ENCODE measurements at regions not wholly inside any gene's neighbourhood (a gene's known extent, or its start where the extent isn't known, plus 50 kb on each side); places are given as distances from the start of the nearest gene placed in this dataset.

DNA sequence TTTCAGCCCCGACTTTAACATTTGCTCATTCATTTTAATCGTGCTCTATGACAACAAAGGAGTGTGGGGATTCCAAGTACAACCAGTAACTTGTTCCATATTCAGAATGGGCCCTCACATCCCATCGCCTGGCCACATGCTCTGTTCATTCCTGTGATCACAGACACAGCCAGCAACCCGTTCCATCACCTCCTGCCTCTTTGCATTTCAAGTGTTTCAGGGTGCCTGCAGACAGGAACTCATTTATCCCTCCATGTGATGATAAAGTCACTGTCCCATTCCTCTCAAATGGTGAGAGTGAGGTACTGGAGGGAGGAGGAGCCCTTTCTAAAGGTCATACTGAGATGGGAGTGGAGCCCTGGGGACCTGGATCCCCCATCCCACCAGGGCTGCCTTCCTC is 571.1 kb downstream of the MAT2B start:
- Histone ChIP-seq H3K27me3 (ENCODE audit: control insufficient read depth in 1 of 2, insufficient read depth in 2 of 2, low read length in 2 of 2) (no peaks in the 10 kb centered on the region), H3K4me1 (ENCODE audit: control insufficient read depth in 2 of 2, insufficient read depth in 2 of 2, low read length in 1 of 2) (no peaks in the 10 kb centered on the region), H3K9me3 (ENCODE audit: control insufficient read depth in 2 of 2, insufficient read depth in 1 of 2, low read depth in 1 of 2, low read length in 1 of 2) (no peaks in the 10 kb centered on the region), H3K4me3 (ENCODE audit: low read depth in 1 of 2, low read length in 2 of 2) (no peak overlapping the region), H3K36me3 (ENCODE audit: control insufficient read depth in 2 of 2, insufficient read depth in 2 of 2, low read length in 1 of 2) (no peaks in the 10 kb centered on the region), H3K27ac (ENCODE audit: low read depth in 2 of 2, low read length in 1 of 2) (no peak overlapping the region)
- WGBS, 2 donors = 74 to 77% methylated on average over 4 of the region's 4 CpGs

GRCh38 chr5:164090358-164090757 is 584.9 kb downstream of the MAT2B start:
- Histone ChIP-seq H3K9me3 (ENCODE audit: control insufficient read depth in 2 of 2, insufficient read depth in 1 of 2, low read depth in 1 of 2, low read length in 1 of 2) (no peaks in the 10 kb centered on the region), H3K27me3 (ENCODE audit: control insufficient read depth in 1 of 2, insufficient read depth in 2 of 2, low read length in 2 of 2) (no peaks in the 10 kb centered on the region), H3K4me1 (ENCODE audit: control insufficient read depth in 2 of 2, insufficient read depth in 2 of 2, low read length in 1 of 2) (no peaks in the 10 kb centered on the region), H3K4me3 (ENCODE audit: low read depth in 1 of 2, low read length in 2 of 2) (no peak overlapping the region), H3K36me3 (ENCODE audit: control insufficient read depth in 2 of 2, insufficient read depth in 2 of 2, low read length in 1 of 2) (no peaks in the 10 kb centered on the region), H3K27ac (ENCODE audit: low read depth in 2 of 2, low read length in 1 of 2) (no peak overlapping the region)
- WGBS, 2 donors = 44 to 52% methylated on average over 2 of the region's 2 CpGs

DNA sequence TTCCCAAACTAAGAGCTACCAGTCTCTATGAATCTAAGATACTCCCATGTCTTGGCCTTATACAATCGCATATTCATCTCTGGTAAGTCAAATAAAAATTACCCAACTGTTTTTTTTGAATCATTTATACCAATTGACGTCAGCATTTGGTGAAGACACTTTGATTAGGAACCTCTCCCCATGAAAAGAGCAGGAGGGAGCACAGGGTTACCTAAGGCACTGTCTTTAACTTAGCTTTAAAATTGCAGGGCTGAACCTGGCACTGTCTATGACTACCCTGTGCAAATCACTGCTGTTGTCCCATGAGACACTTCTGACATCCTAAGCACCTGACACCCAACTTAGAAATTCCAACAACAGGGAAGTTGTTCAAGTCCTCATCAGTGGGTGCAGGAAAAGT is 586.4 kb downstream of the MAT2B start:
- Histone ChIP-seq H3K27me3 (ENCODE audit: control insufficient read depth in 1 of 2, insufficient read depth in 2 of 2, low read length in 2 of 2) (no peaks in the 10 kb centered on the region), H3K27ac (ENCODE audit: low read depth in 2 of 2, low read length in 1 of 2) (no peak overlapping the region)
- 67 to 79% methylated on average over 2 of the region's 2 CpGs for WGBS, 2 donors

GRCh38 chr5:164094291-164094690 is 588.9 kb downstream of the MAT2B start:
- Histone ChIP-seq H3K9me3 (ENCODE audit: control insufficient read depth in 2 of 2, insufficient read depth in 1 of 2, low read depth in 1 of 2, low read length in 1 of 2) (no peaks in the 10 kb centered on the region), H3K4me3 (ENCODE audit: low read depth in 1 of 2, low read length in 2 of 2) (no peak overlapping the region), H3K27me3 (ENCODE audit: control insufficient read depth in 1 of 2, insufficient read depth in 2 of 2, low read length in 2 of 2) (no peaks in the 10 kb centered on the region), H3K4me1 (ENCODE audit: control insufficient read depth in 2 of 2, insufficient read depth in 2 of 2, low read length in 1 of 2) (no peaks in the 10 kb centered on the region), H3K36me3 (ENCODE audit: control insufficient read depth in 2 of 2, insufficient read depth in 2 of 2, low read length in 1 of 2) (no peaks in the 10 kb centered on the region), H3K27ac (ENCODE audit: low read depth in 2 of 2, low read length in 1 of 2) (no peak overlapping the region)
- WGBS, 2 donors = 27 to 30% methylated on average over 3 of the region's 3 CpGs

More for the DNA sequence above, 586.4 kb downstream of the MAT2B start:
- H3K36me3 ChIP-seq (ENCODE audit: control insufficient read depth in 2 of 2, insufficient read depth in 2 of 2, low read length in 1 of 2) = no peaks in the 10 kb centered on the region
- H3K4me1 ChIP-seq (ENCODE audit: control insufficient read depth in 2 of 2, insufficient read depth in 2 of 2, low read length in 1 of 2) = no peaks in the 10 kb centered on the region
- no peak overlapping the region for H3K4me3 ChIP-seq (ENCODE audit: low read depth in 1 of 2, low read length in 2 of 2)
- H3K9me3 ChIP-seq (ENCODE audit: control insufficient read depth in 2 of 2, insufficient read depth in 1 of 2, low read depth in 1 of 2, low read length in 1 of 2) = no peaks in the 10 kb centered on the region

DNA sequence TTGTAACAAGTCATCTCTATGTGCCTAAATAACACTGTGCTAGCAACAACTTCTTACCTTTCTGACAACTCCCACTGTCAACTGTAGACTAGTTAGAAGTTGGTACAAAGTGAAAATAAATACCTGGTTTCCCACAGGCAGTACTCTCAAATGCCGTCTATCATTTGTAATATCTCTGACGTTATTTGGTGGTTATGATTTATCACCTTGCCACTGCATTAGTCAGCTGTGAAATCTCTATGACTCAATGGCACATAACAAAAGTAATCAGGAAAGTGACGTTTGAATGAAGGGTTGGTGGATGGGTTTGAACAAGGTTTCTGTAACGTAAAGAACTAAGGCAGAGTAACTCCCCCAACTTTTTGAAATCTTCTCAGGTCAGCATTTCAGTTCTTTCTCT is 592.3 kb downstream of the MAT2B start:
- Histone ChIP-seq H3K4me1 (ENCODE audit: control insufficient read depth in 2 of 2, insufficient read depth in 2 of 2, low read length in 1 of 2) (no peaks in the 10 kb centered on the region), H3K27me3 (ENCODE audit: control insufficient read depth in 1 of 2, insufficient read depth in 2 of 2, low read length in 2 of 2) (no peaks in the 10 kb centered on the region), H3K4me3 (ENCODE audit: low read depth in 1 of 2, low read length in 2 of 2) (no peak overlapping the region), H3K27ac (ENCODE audit: low read depth in 2 of 2, low read length in 1 of 2) (no peak overlapping the region), H3K9me3 (ENCODE audit: control insufficient read depth in 2 of 2, insufficient read depth in 1 of 2, low read depth in 1 of 2, low read length in 1 of 2) (no peaks in the 10 kb centered on the region), H3K36me3 (ENCODE audit: control insufficient read depth in 2 of 2, insufficient read depth in 2 of 2, low read length in 1 of 2) (no peaks in the 10 kb centered on the region)
- whole genome bisulfite sequencing, 2 donors = 42 to 47% methylated on average over 4 of the region's 4 CpGs

GRCh38 chr5:164098531-164098930 is 593.1 kb downstream of the MAT2B start:
- no peaks in the 10 kb centered on the region for H3K36me3 ChIP-seq (ENCODE audit: control insufficient read depth in 2 of 2, insufficient read depth in 2 of 2, low read length in 1 of 2)
- H3K4me3 ChIP-seq (ENCODE audit: low read depth in 1 of 2, low read length in 2 of 2) = no peak overlapping the region
- 70 to 83% methylated on average over 1 of the region's 1 CpG for WGBS, 2 donors
- H3K27me3 ChIP-seq (ENCODE audit: control insufficient read depth in 1 of 2, insufficient read depth in 2 of 2, low read length in 2 of 2) = no peaks in the 10 kb centered on the region
- H3K9me3 ChIP-seq (ENCODE audit: control insufficient read depth in 2 of 2, insufficient read depth in 1 of 2, low read depth in 1 of 2, low read length in 1 of 2) = no peaks in the 10 kb centered on the region
- no peaks in the 10 kb centered on the region for H3K4me1 ChIP-seq (ENCODE audit: control insufficient read depth in 2 of 2, insufficient read depth in 2 of 2, low read length in 1 of 2)
- no peak overlapping the region for H3K27ac ChIP-seq (ENCODE audit: low read depth in 2 of 2, low read length in 1 of 2)

DNA sequence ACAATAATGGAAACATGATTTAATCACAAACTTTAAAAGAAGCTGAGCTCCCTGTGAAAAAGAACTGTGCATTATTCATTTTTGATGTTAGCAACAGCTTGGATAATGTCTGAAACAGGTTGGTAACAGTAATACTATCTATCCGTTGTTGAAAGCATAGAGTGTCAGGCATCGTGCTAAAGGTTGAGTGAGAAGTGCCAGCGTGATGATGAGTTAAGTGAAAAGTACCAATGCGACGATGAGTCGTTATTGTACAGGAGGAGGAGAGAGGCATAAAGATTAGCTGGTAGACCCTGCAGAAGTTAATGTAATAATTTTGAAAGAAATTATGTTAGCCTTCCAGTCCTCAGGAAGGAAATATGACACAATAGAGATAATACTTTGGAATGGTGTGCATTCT is 593.6 kb downstream of the MAT2B start:
- WGBS, 2 donors = 76 to 79% methylated on average over 6 of the region's 6 CpGs
- no peaks in the 10 kb centered on the region for H3K4me1 ChIP-seq (ENCODE audit: control insufficient read depth in 2 of 2, insufficient read depth in 2 of 2, low read length in 1 of 2)
- no peak overlapping the region for H3K4me3 ChIP-seq (ENCODE audit: low read depth in 1 of 2, low read length in 2 of 2)
- no peaks in the 10 kb centered on the region for H3K27me3 ChIP-seq (ENCODE audit: control insufficient read depth in 1 of 2, insufficient read depth in 2 of 2, low read length in 2 of 2)
- H3K27ac ChIP-seq (ENCODE audit: low read depth in 2 of 2, low read length in 1 of 2) = no peak overlapping the region
- H3K36me3 ChIP-seq (ENCODE audit: control insufficient read depth in 2 of 2, insufficient read depth in 2 of 2, low read length in 1 of 2) = no peaks in the 10 kb centered on the region
- H3K9me3 ChIP-seq (ENCODE audit: control insufficient read depth in 2 of 2, insufficient read depth in 1 of 2, low read depth in 1 of 2, low read length in 1 of 2) = no peaks in the 10 kb centered on the region

DNA sequence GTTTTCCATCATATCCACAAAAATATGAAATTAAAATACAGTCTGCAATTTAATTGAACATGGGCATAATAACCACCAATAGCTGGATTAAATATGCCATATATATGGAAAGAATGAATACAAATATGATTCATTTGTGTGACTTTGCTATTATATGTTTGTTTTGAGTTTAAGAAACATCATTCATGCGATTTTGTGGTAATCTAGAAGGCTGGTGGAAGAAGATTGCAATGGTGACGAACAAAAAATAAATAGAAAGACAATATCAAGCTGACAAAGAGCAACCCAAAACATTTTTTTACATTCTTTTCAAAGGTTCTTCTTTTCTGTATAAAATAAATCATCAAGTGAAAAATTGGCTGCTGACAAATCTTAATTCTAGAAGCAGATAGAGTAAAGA is 610.0 kb downstream of the MAT2B start:
- WGBS, 2 donors = 48 to 51% methylated on average over 2 of the region's 2 CpGs
- no peaks in the 10 kb centered on the region for H3K4me1 ChIP-seq (ENCODE audit: control insufficient read depth in 2 of 2, insufficient read depth in 2 of 2, low read length in 1 of 2)
- H3K36me3 ChIP-seq (ENCODE audit: control insufficient read depth in 2 of 2, insufficient read depth in 2 of 2, low read length in 1 of 2) = no peaks in the 10 kb centered on the region
- H3K4me3 ChIP-seq (ENCODE audit: low read depth in 1 of 2, low read length in 2 of 2) = no peak overlapping the region
- H3K27me3 ChIP-seq (ENCODE audit: control insufficient read depth in 1 of 2, insufficient read depth in 2 of 2, low read length in 2 of 2) = no peaks in the 10 kb centered on the region
- H3K9me3 ChIP-seq (ENCODE audit: control insufficient read depth in 2 of 2, insufficient read depth in 1 of 2, low read depth in 1 of 2, low read length in 1 of 2) = no peaks in the 10 kb centered on the region
- no peak overlapping the region for H3K27ac ChIP-seq (ENCODE audit: low read depth in 2 of 2, low read length in 1 of 2)

DNA sequence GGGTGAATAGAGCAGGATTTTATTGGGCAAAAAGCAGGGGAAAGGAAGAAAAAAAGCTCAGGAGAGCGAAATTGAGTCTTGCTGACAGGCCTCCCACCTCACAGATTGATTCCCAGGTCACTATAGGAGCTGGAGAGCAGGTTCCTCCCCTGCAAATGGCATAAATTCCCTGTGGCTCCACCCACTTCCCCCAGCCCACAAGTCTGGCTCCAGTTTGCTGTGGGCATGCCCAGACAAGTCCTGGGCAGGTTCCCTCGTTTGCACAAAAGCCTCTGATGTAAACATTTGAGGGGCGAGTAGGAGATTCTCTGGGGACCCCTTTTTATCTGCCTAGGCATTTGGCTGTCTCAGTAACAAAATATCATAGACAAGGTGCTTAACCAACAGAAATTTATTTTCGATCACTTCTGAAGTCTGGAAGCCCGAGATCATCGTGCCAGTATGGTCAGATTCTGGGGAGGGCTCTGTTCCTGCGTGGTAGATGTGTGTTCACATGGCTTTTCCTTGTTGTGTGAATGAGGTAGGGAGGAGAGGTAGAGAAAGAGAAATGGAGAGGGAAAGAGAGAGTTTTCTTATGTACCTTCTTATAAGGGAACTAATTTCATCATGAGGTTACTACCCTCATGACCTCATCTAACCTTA is 614.5 kb downstream of the MAT2B start:
- Histone ChIP-seq H3K9me3 (ENCODE audit: control insufficient read depth in 2 of 2, insufficient read depth in 1 of 2, low read depth in 1 of 2, low read length in 1 of 2) (no peaks in the 10 kb centered on the region), H3K4me1 (ENCODE audit: control insufficient read depth in 2 of 2, insufficient read depth in 2 of 2, low read length in 1 of 2) (no peaks in the 10 kb centered on the region), H3K27ac (ENCODE audit: low read depth in 2 of 2, low read length in 1 of 2) (no peak overlapping the region), H3K4me3 (ENCODE audit: low read depth in 1 of 2, low read length in 2 of 2) (no peak overlapping the region), H3K36me3 (ENCODE audit: control insufficient read depth in 2 of 2, insufficient read depth in 2 of 2, low read length in 1 of 2) (no peaks in the 10 kb centered on the region), H3K27me3 (ENCODE audit: control insufficient read depth in 1 of 2, insufficient read depth in 2 of 2, low read length in 2 of 2) (no peaks in the 10 kb centered on the region)
- WGBS, 2 donors = 66% methylated on average over 7 of the region's 7 CpGs

DNA sequence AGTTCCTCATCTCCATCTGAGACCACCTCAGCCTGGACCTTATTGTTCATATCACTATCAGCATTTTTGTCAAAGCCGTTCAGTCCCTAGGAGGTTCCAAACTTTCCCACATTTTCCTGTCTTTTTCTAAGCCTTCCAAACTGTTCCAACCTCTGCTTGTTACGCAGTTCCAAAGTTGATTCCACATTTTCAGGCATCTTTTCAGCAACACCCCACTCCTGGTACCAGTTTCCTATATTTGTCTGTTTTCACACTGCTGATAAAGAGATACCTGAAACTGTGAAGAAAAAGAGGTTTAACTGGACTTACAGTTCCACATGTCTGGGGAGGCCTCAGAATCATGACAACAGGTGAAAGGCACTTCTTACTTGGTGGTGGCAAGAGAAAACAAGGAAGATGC is 622.1 kb downstream of the MAT2B start:
- peaks cover 0 to 2% of the 10 kb centered on the region in 2 donors for H3K9me3 ChIP-seq (ENCODE audit: control insufficient read depth in 2 of 2, insufficient read depth in 1 of 2, low read depth in 1 of 2, low read length in 1 of 2)
- no peaks in the 10 kb centered on the region for H3K4me1 ChIP-seq (ENCODE audit: control insufficient read depth in 2 of 2, insufficient read depth in 2 of 2, low read length in 1 of 2)
- H3K36me3 ChIP-seq (ENCODE audit: control insufficient read depth in 2 of 2, insufficient read depth in 2 of 2, low read length in 1 of 2) = no peaks in the 10 kb centered on the region
- 83 to 87% methylated on average over 2 of the region's 2 CpGs for WGBS, 2 donors
- no peaks in the 10 kb centered on the region for H3K27me3 ChIP-seq (ENCODE audit: control insufficient read depth in 1 of 2, insufficient read depth in 2 of 2, low read length in 2 of 2)
- no peak overlapping the region for H3K27ac ChIP-seq (ENCODE audit: low read depth in 2 of 2, low read length in 1 of 2)
- no peak overlapping the region for H3K4me3 ChIP-seq (ENCODE audit: low read depth in 1 of 2, low read length in 2 of 2)
